ENCODE measurements at regions not wholly inside any gene's neighbourhood (a gene's known extent, or its start where the extent isn't known, plus 50 kb on each side); places are given as distances from the start of the nearest gene placed in this dataset.

- no peak for TF ChIP-seq ZNF841 (CRISPR knock-in tag; IDR thresholded peaks at IDR 0.05; ENCODE audit: borderline replicate concordance)
- no peak for TF ChIP-seq POLR2AphosphoS2 (IDR thresholded peaks at IDR 0.05; ENCODE audit: low read depth, low read length)
- TF ChIP-seq TBX3 (IDR thresholded peaks at IDR 0.05; ENCODE audit: borderline replicate concordance) = no peak
- TF ChIP-seq, protein P1, sequence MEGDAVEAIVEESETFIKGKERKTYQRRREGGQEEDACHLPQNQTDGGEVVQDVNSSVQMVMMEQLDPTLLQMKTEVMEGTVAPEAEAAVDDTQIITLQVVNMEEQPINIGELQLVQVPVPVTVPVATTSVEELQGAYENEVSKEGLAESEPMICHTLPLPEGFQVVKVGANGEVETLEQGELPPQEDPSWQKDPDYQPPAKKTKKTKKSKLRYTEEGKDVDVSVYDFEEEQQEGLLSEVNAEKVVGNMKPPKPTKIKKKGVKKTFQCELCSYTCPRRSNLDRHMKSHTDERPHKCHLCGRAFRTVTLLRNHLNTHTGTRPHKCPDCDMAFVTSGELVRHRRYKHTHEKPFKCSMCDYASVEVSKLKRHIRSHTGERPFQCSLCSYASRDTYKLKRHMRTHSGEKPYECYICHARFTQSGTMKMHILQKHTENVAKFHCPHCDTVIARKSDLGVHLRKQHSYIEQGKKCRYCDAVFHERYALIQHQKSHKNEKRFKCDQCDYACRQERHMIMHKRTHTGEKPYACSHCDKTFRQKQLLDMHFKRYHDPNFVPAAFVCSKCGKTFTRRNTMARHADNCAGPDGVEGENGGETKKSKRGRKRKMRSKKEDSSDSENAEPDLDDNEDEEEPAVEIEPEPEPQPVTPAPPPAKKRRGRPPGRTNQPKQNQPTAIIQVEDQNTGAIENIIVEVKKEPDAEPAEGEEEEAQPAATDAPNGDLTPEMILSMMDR (CRISPR knock-in tag; IDR thresholded peaks at IDR 0.05) = no peak
Observed at GRCh38 chr10:89836840-89837164, 135.4 kb downstream of the KIF20B start.

All from HepG2 (cell line).